Gastroesophageal sphincter (tissue), 4 donors: ENCODE measurements at regions not wholly inside any gene's neighbourhood (a gene's known extent, or its start where the extent isn't known, plus 50 kb on each side); places are given as distances from the start of the nearest gene placed in this dataset.

ENCODE experiments used
- small RNA-seq, 4 donors: library from RNA; depleted of rRNA; stranded (forward); fragments of <200 nt; gene quantifications; one replicate each; pipeline ENCODE3, GENCODE V24; 2016

Small RNAs in the stretch of these regions (small RNA-seq; reads per million reads assigned to genes)
- gene AC079355.2: 0 reads per million in 4 donors
